Thyroid gland (tissue), 4 donors: ENCODE measurements at regions not wholly inside any gene's neighbourhood (a gene's known extent, or its start where the extent isn't known, plus 50 kb on each side); places are given as distances from the start of the nearest gene placed in this dataset.

Source experiments
- DNase-seq, 2 donors: peaks; one replicate each; pipeline ENCODE4 v3.0.0-alpha.2; 2019
- H3K27ac ChIP-seq, 3 donors: fragments of 200-600 bp; sonication (generic); 1 replicate in 2 of 3; 2 replicates in 1 of 3; pipeline ENCODE4 v1.5.1; 2016 to 2019; ENCODE audit warnings: mild to moderate bottlenecking in 1 of 3, moderate library complexity in 1 of 3
- H3K27me3 ChIP-seq: fragments of 200-600 bp; sonication (generic); one replicate; pipeline ENCODE4 v1.5.1; 2019
- H3K36me3 ChIP-seq, 2 donors: fragments of 200-600 bp; sonication (generic); one replicate each; pipeline ENCODE4 v1.5.1; 2016 to 2019
- H3K4me1 ChIP-seq, 2 donors: fragments of 200-600 bp; sonication (generic); one replicate each; pipeline ENCODE4 v1.5.1; 2017 to 2019
- H3K4me3 ChIP-seq, 3 donors: fragments of 200-600 bp; sonication (generic); replicated peaks in 1 of 3; 1 replicate in 2 of 3; 2 replicates in 1 of 3; pipeline ENCODE4 v1.5.1; 2016; ENCODE audit warnings: mild to moderate bottlenecking in 1 of 3
- H3K9me3 ChIP-seq: fragments of 200-600 bp; sonication (generic); one replicate; pipeline ENCODE4 v1.5.1; 2017
- CTCF ChIP-seq, 6 experiments: fragments of 200-600 bp in 3 of 6; fragments of 450-650 bp in 3 of 6; sonication (generic) in 3 of 6; IDR thresholded peaks; one replicate each; pipeline ENCODE4 v1.5.1; 2016 to 2019; ENCODE audit warnings: antibody characterized with exemption in 6 of 6, mild to moderate bottlenecking in 2 of 6, inconsistent platforms in 1 of 6, moderate library complexity in 1 of 6
- POLR2A ChIP-seq, 2 donors: fragments of 450-650 bp; IDR thresholded peaks; one replicate each; pipeline ENCODE4 v1.6.1; 2017; ENCODE audit warnings: antibody characterized with exemption in 2 of 2, mild to moderate bottlenecking in 2 of 2, moderate library complexity in 1 of 2
- WGBS, 2 donors: methylation state at CpG; one replicate each; pipeline ENCODE4 v1.1.5; 2017; 5-methylcytosine and 5-hydroxymethylcytosine counted together
- intact Hi-C: fragments of 100-400 bp; cut with DNase I; formaldehyde crosslinking; loops from one replicate; pipeline ENCODE4 v1.15.1; 2023

DNA sequence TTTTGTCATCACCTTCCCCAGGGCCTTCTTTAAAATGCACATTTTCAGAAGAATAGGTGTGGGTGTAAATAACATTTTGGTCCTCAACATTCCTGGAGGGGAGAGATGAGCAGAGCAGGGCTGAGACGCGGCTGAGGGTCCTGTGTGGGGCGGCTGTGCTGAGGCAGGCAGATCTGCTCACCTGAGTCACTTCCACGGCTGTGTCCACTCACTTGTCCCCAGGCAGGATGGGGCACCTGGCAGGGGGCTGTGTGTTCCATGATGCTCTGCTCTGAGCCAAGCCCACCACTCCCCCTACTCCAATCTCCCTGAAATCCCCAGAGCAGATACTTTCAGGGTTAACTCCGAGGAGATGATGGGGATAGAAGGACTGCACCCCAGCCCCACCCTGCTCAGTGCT is 93.8 kb downstream of the GLRX3 start:
- Histone ChIP-seq H3K27ac (no peak overlapping the region), H3K4me3 (no peak overlapping the region), H3K4me1 (no peaks in the 10 kb centered on the region), H3K27me3 (no peaks in the 10 kb centered on the region), H3K36me3 (no peaks in the 10 kb centered on the region), H3K9me3 (no peaks in the 10 kb centered on the region)
- no peak for DNase-seq
- WGBS, 2 donors, result 81 to 88% methylated on average over 5 of the region's 5 CpGs
- TF ChIP-seq POLR2A (IDR thresholded peaks at IDR 0.05) (no peak), CTCF (IDR thresholded peaks at IDR 0.05) (no peak)
- intact Hi-C loops, result no loop called here

- H3K9me3 ChIP-seq, result no peaks in the 10 kb centered on the region
- WGBS, 2 donors, result 66 to 90% methylated on average over 2 to 5 of the region's 6 CpGs
- H3K27ac ChIP-seq, result no peak overlapping the region
- no peak overlapping the region for H3K4me3 ChIP-seq
- no peaks in the 10 kb centered on the region for H3K4me1 ChIP-seq
- H3K27me3 ChIP-seq, result no peaks in the 10 kb centered on the region
- TF ChIP-seq POLR2A (IDR thresholded peaks at IDR 0.05), result no peak
- no peak for TF ChIP-seq CTCF (IDR thresholded peaks at IDR 0.05)
- DNase-seq, result no peak
- intact Hi-C loops, result no loop called here
- H3K36me3 ChIP-seq, result no peaks in the 10 kb centered on the region
Measured at GRCh38 chr10:130230611-130231010, 94.4 kb downstream of the GLRX3 start.

GRCh38 chr10:130231251-130231741 is 95.1 kb downstream of the GLRX3 start:
- Histone ChIP-seq H3K36me3 (no peaks in the 10 kb centered on the region), H3K27ac (no peak overlapping the region), H3K27me3 (no peaks in the 10 kb centered on the region), H3K9me3 (no peaks in the 10 kb centered on the region), H3K4me1 (no peaks in the 10 kb centered on the region), H3K4me3 (no peak overlapping the region)
- TF ChIP-seq CTCF (IDR thresholded peaks at IDR 0.05) (no peak), POLR2A (IDR thresholded peaks at IDR 0.05) (no peak)
- WGBS, 2 donors, result 87 to 91% methylated on average over 12 of the region's 15 CpGs
- intact Hi-C loops, result no loop called here
- DNase-seq, result no peak

DNA sequence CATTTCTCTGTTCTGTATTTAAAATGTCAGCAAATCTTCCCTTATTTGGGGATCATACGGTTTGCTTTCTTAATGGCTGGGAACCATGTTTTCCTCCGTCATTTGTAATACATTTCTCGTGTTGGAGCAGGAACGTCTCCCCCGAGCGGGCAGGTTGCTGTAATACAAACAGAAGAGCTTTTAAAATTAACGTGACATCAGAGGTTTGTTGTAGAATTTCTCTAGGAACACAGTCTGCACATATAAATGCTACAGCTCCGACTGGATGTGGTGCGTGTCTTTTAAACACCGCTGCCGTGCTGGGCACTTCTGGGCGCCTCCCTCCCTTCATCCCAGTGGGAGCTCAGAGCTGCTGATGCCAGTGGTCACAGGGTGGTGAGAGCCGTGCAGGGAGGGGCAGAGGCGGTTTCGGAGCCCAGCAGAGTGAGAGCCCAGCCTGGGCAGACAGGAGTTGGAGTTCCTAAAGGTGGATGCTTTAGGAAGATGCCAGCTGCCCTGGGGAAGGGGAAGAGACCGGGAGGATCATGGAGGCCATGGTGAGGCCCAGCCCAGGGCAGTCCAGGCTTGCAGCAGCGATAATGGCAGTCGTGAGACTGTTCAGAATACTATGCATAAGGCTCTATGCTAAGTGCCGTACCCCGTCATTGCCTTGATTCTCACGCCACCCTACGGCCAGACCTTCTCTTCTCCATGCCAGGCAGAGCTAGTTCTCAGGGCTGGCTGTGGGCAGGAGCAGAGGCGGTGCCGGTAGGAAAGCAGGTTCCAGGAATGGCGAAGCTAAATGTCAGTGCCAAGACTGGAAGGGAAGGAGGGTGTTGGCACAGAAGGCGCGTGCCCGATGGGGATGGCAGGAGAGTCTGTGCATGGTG is 96.2 kb downstream of the GLRX3 start:
- Histone ChIP-seq H3K27me3 (no peaks in the 10 kb centered on the region), H3K36me3 (no peaks in the 10 kb centered on the region), H3K4me1 (no peaks in the 10 kb centered on the region), H3K4me3 (no peak overlapping the region), H3K9me3 (no peaks in the 10 kb centered on the region), H3K27ac (no peak overlapping the region)
- TF ChIP-seq CTCF (IDR thresholded peaks at IDR 0.05) (no peak), POLR2A (IDR thresholded peaks at IDR 0.05) (no peak)
- intact Hi-C loops, result no loop called here
- WGBS, 2 donors, result 81% methylated on average over 27 to 28 of the region's 28 CpGs
- no peak for DNase-seq

- TF ChIP-seq POLR2A (IDR thresholded peaks at IDR 0.05) (no peak), CTCF (IDR thresholded peaks at IDR 0.05) (no peak)
- WGBS, 2 donors, result 91 to 97% methylated on average over 14 of the region's 14 CpGs
- no peaks in the 10 kb centered on the region for H3K27me3 ChIP-seq
- intact Hi-C loops, result no loop called here
- no peaks in the 10 kb centered on the region for H3K4me1 ChIP-seq
- no peaks in the 10 kb centered on the region for H3K9me3 ChIP-seq
- H3K4me3 ChIP-seq, result no peak overlapping the region
- no peak for DNase-seq
- H3K27ac ChIP-seq, result no peak overlapping the region
- no peaks in the 10 kb centered on the region for H3K36me3 ChIP-seq
Measured at GRCh38 chr10:130233035-130233360, 96.8 kb downstream of the GLRX3 start.
